LNCAP (cell line): ENCODE measurements at regions not wholly inside any gene's neighbourhood (a gene's known extent, or its start where the extent isn't known, plus 50 kb on each side); places are given as distances from the start of the nearest gene placed in this dataset.

Experiments
- TF ChIP-seq, protein P1 (sequence below): fragments of 450-650 bp; IDR thresholded peaks from 2 replicates; pipeline ENCODE4 v1.5.1; 2017; ENCODE audit warnings: mild to moderate bottlenecking

DNA sequence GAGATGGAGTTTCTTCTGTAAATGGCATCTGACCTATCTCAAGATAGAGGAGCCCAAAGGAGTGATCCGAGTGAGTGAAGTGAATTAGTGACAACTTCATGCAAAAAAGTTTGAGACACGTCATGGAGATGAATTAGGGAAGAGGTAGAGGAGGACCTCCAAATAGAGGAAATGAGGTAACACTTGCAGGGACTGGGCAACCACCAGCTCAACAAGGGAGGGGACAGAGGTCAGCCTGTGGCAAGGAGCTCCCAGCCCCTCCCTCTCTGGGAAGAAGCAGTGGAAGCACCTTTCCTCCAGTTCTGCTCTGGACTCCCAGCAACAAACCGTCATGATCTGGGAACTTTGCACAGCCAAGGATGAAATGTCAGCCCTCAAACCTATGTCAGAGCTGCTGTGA, 83.5 kb upstream of the IKZF1 start:
- TF ChIP-seq, protein P1, sequence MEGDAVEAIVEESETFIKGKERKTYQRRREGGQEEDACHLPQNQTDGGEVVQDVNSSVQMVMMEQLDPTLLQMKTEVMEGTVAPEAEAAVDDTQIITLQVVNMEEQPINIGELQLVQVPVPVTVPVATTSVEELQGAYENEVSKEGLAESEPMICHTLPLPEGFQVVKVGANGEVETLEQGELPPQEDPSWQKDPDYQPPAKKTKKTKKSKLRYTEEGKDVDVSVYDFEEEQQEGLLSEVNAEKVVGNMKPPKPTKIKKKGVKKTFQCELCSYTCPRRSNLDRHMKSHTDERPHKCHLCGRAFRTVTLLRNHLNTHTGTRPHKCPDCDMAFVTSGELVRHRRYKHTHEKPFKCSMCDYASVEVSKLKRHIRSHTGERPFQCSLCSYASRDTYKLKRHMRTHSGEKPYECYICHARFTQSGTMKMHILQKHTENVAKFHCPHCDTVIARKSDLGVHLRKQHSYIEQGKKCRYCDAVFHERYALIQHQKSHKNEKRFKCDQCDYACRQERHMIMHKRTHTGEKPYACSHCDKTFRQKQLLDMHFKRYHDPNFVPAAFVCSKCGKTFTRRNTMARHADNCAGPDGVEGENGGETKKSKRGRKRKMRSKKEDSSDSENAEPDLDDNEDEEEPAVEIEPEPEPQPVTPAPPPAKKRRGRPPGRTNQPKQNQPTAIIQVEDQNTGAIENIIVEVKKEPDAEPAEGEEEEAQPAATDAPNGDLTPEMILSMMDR = no peak

DNA sequence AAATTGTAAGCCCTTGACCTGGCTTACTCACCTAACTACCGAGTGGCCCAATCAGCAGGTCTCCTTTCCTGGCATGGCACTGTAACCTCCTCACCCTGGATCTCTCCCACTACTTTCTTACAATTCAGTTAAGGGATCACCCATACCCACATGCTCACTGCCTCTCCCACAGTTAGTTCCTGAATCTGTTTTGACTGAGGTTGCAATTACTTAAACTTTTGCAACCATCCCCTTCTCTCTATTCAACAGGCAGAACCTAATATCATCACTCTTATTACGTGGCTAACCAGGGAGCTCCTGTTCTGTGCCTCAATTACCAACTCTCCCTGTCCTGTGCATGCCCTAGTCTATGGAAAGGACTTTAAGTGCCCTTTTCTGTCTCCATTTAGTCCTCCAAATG, 84.2 kb upstream of the IKZF1 start:
- TF ChIP-seq, protein P1 = no peak

DNA sequence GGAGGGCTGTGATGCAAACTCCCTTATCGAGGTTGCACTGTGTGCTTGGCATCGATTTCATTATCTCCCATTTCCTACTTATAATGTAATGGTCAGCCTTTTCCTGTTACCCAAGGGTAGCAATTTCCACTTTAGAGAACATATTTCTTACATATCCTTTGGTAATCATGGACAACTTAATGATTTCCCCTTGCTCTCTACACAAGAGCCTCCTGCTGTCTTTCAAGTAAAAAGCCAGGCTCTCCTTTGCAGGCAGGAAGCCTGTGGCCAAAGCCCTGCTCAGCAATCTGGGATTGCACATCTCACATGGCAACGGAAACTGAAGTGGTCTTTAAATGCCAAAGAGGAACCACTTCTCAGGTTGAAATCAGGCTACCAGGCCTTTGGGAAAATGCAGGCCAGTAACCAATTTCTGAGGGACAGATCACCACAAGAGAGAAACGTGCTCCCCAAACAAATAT, 86.7 kb upstream of the IKZF1 start:
- TF ChIP-seq, protein P1 = no peak

DNA sequence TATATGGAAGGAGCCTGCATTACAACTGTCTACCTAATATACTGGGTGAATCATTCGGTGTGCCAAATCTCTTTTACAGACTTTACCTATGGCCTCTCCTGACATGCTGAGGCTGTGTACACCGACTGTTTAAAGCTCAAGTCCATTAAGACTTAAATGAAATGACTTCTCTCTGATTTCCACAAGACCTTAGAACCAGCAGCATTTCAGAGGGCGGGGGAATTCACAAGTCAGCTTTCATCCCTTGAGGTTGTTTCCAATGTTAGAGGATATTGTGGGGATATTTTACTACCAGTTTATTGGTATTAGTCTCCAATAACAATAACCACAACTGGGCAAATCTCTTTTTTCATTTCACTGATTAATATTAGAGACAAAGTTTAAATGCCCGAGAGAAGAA, 87.1 kb upstream of the IKZF1 start:
- TF ChIP-seq, protein P1 = no peak

DNA sequence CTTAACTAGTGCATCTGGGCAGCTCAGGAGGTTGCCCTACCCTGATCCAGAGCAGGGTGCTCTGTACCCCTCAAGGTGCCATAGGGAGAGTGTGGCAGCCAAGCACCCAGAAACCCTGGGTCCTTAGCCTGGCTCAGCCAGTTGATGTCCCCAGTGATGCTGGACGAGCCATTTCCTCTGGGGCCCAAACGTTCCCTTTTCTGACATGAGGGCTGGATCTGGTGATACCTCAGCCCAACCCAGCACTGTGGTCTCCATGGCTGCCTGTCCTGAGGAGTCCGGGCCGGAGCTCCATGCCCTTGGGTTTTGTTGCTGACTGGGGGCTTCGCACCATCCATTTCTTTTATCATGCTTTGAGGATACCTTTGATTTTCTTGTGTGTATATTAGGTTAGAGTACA, 87.9 kb upstream of the IKZF1 start:
- TF ChIP-seq, protein P1 = no peak

DNA sequence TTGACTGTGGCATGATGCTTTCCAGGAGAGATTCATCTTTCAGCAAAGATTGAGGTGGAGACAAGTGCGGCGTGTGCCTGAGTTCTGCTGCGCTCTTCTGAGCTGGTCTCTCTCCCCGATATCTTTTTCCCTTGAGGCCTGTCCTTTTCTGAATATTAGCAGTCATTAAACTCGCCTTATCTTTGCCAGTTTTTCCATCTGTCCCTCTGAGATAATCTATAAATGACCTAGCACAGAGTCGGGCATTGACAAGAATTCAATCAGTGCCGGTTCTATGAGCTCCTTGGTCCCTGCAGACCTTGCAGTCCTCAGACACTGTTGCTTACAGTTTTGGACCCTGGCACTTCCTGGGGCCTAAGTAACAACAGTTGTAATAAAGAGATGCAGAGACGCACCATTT, 89.7 kb upstream of the IKZF1 start:
- TF ChIP-seq, protein P1 = no peak

DNA sequence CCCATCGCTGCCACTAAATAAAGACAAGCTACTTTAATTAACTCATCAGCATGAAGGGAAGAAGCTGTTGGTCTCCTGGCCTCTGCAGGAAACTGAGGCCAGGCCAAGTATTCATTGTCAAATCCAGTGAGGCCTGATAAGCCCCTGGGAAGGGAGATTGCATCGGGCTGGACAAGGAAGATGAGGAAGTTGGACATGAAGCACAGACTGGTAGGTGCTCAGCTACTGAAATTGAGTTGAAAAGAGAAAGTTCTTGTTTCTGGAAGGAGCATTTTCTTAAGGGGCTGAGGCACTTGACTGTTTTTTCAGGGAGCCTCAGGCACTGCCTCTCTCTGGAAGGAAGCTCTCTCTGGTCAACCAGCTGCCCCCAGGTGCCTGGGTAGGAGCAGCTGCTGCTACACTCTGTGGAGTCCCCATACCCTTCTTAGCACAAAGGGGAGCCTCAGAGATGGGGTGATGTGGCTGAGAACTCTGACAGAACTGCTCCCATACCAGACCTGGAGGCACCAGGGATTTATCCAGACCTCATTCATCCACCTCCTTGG, 90.3 kb upstream of the IKZF1 start:
- TF ChIP-seq, protein P1 = no peak

DNA sequence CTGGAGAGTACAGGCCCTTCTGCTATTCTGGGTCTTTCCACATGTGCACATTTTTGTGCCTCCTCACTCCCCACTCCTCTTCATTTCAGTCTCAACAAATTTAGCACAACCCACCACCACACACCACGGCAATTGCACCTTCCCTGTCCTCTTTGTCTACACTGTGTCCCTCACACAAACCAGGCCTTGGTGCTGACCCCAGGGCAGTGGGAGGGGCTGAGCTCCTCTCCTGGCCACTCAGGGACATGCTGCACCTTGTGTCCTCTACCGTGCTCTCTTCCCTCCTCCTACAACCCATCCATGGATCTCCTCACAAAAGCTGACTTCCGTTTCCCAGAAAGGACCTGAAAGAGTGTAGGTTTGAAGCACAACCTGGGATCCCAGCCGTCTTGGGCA, 90.9 kb upstream of the IKZF1 start:
- TF ChIP-seq, protein P1 = no peak
